Mesodermal cell (in vitro differentiated cells): ENCODE measurements at regions not wholly inside any gene's neighbourhood (a gene's known extent, or its start where the extent isn't known, plus 50 kb on each side); places are given as distances from the start of the nearest gene placed in this dataset.

Experiments used
- H3K27ac ChIP-seq: 2 replicates; pipeline ENCODE4 v1.7.0; 2013; ENCODE audit warnings: mild to moderate bottlenecking, low read depth, low read length, moderate library complexity; ENCODE audit not compliant: severe bottlenecking
- H3K36me3 ChIP-seq: 2 replicates; pipeline ENCODE4 v1.7.1; 2013; ENCODE audit warnings: mild to moderate bottlenecking, low read length, moderate library complexity; ENCODE audit not compliant: control insufficient read depth, insufficient read depth
- H3K4me1 ChIP-seq: one replicate; pipeline ENCODE4 v1.7.1; 2013; ENCODE audit warnings: mild to moderate bottlenecking, low read length; ENCODE audit not compliant: insufficient read depth, control insufficient read depth, poor library complexity, severe bottlenecking
- H3K4me3 ChIP-seq: 2 replicates; pipeline ENCODE4 v1.7.0; 2013; ENCODE audit warnings: low read length, control low read depth, mild to moderate bottlenecking; ENCODE audit not compliant: insufficient read depth, poor library complexity, severe bottlenecking; ENCODE audit errors: extremely low read depth
- H3K9me3 ChIP-seq: 2 replicates; pipeline ENCODE4 v1.7.1; 2013; ENCODE audit warnings: mild to moderate bottlenecking, low read length, moderate library complexity; ENCODE audit not compliant: control insufficient read depth
- WGBS, 2 experiments: methylation state at CpG; one replicate each; pipeline ENCODE4 v1.1.5; 2013; ENCODE audit warnings: missing lambda C conversion rate in 2 of 2; ENCODE audit not compliant: insufficient coverage in 2 of 2; 5-methylcytosine and 5-hydroxymethylcytosine counted together

- H3K4me1 ChIP-seq: no peaks in the 10 kb centered on the region
- H3K4me3 ChIP-seq: no peak overlapping the region
- H3K9me3 ChIP-seq: no peaks in the 10 kb centered on the region
- no CpG with 5 or more reads among the region's 1 CpG for WGBS, 2 experiments
- no peak overlapping the region for H3K27ac ChIP-seq
- no peaks in the 10 kb centered on the region for H3K36me3 ChIP-seq
Observed at GRCh38 chr3:82416349-82416748, 654.9 kb upstream of the GBE1 start.

GRCh38 chr3:82413171-82413570 is 651.7 kb upstream of the GBE1 start:
- no peak overlapping the region for H3K27ac ChIP-seq
- no peak overlapping the region for H3K4me3 ChIP-seq
- no peaks in the 10 kb centered on the region for H3K9me3 ChIP-seq
- WGBS, 2 experiments: no CpG with 5 or more reads among the region's 2 CpGs
- no peaks in the 10 kb centered on the region for H3K4me1 ChIP-seq
- no peaks in the 10 kb centered on the region for H3K36me3 ChIP-seq

GRCh38 chr3:82410366-82410765 is 648.9 kb upstream of the GBE1 start:
- H3K4me1 ChIP-seq: no peaks in the 10 kb centered on the region
- no peaks in the 10 kb centered on the region for H3K36me3 ChIP-seq
- H3K9me3 ChIP-seq: no peaks in the 10 kb centered on the region
- no peak overlapping the region for H3K27ac ChIP-seq
- no peak overlapping the region for H3K4me3 ChIP-seq

- WGBS, 2 experiments: no CpG with 5 or more reads among the region's 1 CpG
Observed at GRCh38 chr3:82409842-82410241, 648.4 kb upstream of the GBE1 start.

GRCh38 chr3:82392203-82392775 is 630.8 kb upstream of the GBE1 start:
- Histone ChIP-seq H3K4me1 (no peaks in the 10 kb centered on the region), H3K4me3 (no peak overlapping the region), H3K9me3 (no peaks in the 10 kb centered on the region), H3K36me3 (no peaks in the 10 kb centered on the region), H3K27ac (no peak overlapping the region)

More at GRCh38 chr3:82409842-82410241, 648.4 kb upstream of the GBE1 start:
- Histone ChIP-seq H3K9me3 (no peaks in the 10 kb centered on the region), H3K27ac (no peak overlapping the region), H3K4me3 (no peak overlapping the region), H3K4me1 (no peaks in the 10 kb centered on the region), H3K36me3 (no peaks in the 10 kb centered on the region)

GRCh38 chr3:82390868-82391267 is 629.4 kb upstream of the GBE1 start:
- Histone ChIP-seq H3K9me3 (no peaks in the 10 kb centered on the region), H3K4me3 (no peak overlapping the region), H3K4me1 (no peaks in the 10 kb centered on the region), H3K36me3 (no peaks in the 10 kb centered on the region), H3K27ac (no peak overlapping the region)
- 71 to 80% methylated on average over 1 to 2 of the region's 4 CpGs for WGBS, 2 experiments

GRCh38 chr3:82386647-82387046 is 625.2 kb upstream of the GBE1 start:
- H3K9me3 ChIP-seq: no peaks in the 10 kb centered on the region
- H3K4me1 ChIP-seq: no peaks in the 10 kb centered on the region
- no peak overlapping the region for H3K4me3 ChIP-seq
- no peaks in the 10 kb centered on the region for H3K36me3 ChIP-seq
- H3K27ac ChIP-seq: no peak overlapping the region
- 67 to 80% methylated on average over 1 of the region's 2 CpGs for WGBS, 2 experiments

GRCh38 chr3:82384181-82384580 is 622.7 kb upstream of the GBE1 start:
- WGBS, 2 experiments: 71 to 100% methylated on average over 1 of the region's 3 CpGs
- no peak overlapping the region for H3K4me3 ChIP-seq
- H3K27ac ChIP-seq: no peak overlapping the region
- H3K9me3 ChIP-seq: peaks cover 2% of the 10 kb centered on the region
- no peaks in the 10 kb centered on the region for H3K36me3 ChIP-seq
- no peaks in the 10 kb centered on the region for H3K4me1 ChIP-seq

GRCh38 chr3:82382831-82383230 is 621.4 kb upstream of the GBE1 start:
- peaks cover 2% of the 10 kb centered on the region for H3K9me3 ChIP-seq
- no peak overlapping the region for H3K4me3 ChIP-seq
- WGBS, 2 experiments: 80% methylated on average over 1 of the region's 4 CpGs
- no peaks in the 10 kb centered on the region for H3K36me3 ChIP-seq
- no peak overlapping the region for H3K27ac ChIP-seq
- H3K4me1 ChIP-seq: no peaks in the 10 kb centered on the region

GRCh38 chr3:82378392-82378791 is 616.9 kb upstream of the GBE1 start:
- Histone ChIP-seq H3K9me3 (peaks cover 13% of the 10 kb centered on the region), H3K4me1 (no peaks in the 10 kb centered on the region), H3K36me3 (no peaks in the 10 kb centered on the region), H3K4me3 (no peak overlapping the region), H3K27ac (no peak overlapping the region)
- no CpG with 5 or more reads among the region's 2 CpGs for WGBS, 2 experiments

GRCh38 chr3:82376883-82377282 is 615.4 kb upstream of the GBE1 start:
- WGBS, 2 experiments: 59 to 77% methylated on average over 2 of the region's 3 CpGs
- peaks cover 13% of the 10 kb centered on the region for H3K9me3 ChIP-seq
- H3K36me3 ChIP-seq: no peaks in the 10 kb centered on the region
- no peak overlapping the region for H3K4me3 ChIP-seq
- H3K27ac ChIP-seq: no peak overlapping the region
- no peaks in the 10 kb centered on the region for H3K4me1 ChIP-seq
